ENCODE measurements at regions not wholly inside any gene's neighbourhood (a gene's known extent, or its start where the extent isn't known, plus 50 kb on each side); places are given as distances from the start of the nearest gene placed in this dataset.
"Not testable (repeated sequence)": the region's sequence is repeated elsewhere in the genome, so short reads cannot be mapped to it uniquely, and the experiment has no call there.

DNA sequence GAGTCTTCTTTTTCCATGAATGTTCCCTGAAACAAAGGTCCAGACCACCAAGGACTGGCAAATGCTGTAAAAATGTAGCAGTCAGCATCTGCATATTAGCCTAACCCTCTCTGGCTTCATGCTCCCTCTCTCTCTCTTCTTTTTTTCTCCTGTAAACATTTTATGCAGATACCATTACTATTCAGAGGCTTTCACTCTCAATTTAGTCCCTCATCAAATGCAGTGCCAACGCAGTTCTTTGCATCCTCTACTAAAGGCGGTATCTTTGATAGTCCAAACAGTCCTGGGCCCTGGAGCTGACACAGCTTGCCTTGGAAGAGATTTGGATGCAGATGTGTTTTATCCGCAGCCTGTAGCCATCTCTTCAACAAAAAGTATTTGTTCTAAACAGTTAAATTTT is 167.1 kb upstream of the MMS22L start:
- intact Hi-C loops (cut with micrococcal nuclease): no loop called here

GRCh38 chr6:97456070-97456469 is 173.1 kb upstream of the MMS22L start:
- intact Hi-C loops (cut with micrococcal nuclease): no loop called here

DNA sequence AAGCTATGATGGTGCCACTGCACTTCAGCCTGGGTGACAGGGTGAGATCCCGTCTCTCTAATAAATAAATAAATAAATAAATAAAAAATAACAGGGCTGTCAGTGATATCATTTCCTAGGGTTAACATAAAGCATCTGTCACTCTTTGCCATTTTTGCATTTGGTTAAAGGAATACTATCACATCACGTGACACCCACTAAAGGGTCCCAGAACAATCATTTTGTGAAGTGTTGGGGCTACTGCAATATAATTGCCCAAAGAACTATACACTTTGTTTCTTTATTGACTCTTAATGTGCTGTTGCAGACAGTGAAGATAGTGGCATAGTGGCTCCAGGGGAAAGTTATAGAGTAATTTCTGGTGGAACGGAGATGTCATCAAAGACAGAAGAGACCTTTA is 176.5 kb upstream of the MMS22L start:
- intact Hi-C loops (cut with micrococcal nuclease): no loop called here

- intact Hi-C loops (cut with micrococcal nuclease): no loop called here
Observed at GRCh38 chr6:97459986-97460385, 177.0 kb upstream of the MMS22L start.

GRCh38 chr6:97460394-97461080 is 177.5 kb upstream of the MMS22L start:
- intact Hi-C loops (cut with micrococcal nuclease): no loop called here

DNA sequence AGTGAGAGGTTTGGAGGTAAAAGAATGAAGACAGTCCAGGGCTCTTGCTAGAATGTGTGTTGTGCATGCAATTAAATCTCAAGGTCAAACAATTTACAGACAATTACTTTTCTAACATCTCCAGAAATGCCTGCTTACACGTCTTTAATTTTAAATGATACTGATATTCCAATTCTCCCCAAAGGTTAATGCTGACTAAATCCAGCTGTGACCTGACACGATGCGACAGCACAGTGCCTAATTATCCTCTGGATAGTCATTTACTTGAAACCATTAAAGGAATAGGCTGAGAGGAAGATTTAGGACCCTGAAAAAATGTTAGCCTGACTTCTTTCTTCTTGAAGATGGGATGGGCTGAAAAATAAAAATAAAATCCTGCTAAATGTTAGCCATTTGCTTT is 178.2 kb upstream of the MMS22L start:
- intact Hi-C loops (cut with micrococcal nuclease): no loop called here

DNA sequence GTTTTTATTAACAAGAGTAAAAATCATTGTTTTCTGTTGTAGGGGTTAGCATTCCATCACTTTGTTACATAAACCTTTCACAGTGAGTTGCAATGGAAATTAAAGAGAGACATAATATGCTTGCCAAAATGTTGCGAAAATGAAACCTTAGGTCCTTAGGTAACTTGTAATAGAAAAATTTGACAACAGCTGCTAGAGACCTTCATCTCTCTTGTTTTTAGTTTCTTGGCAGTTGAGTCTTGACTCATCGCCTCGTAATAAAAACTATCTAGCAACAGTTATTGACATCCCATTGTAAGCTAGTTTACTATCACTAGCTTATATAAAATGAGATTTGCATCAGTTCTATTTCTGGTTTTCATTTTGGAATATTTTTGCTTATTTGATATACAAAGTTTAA is 179.0 kb upstream of the MMS22L start:
- intact Hi-C loops (cut with micrococcal nuclease): no loop called here

DNA sequence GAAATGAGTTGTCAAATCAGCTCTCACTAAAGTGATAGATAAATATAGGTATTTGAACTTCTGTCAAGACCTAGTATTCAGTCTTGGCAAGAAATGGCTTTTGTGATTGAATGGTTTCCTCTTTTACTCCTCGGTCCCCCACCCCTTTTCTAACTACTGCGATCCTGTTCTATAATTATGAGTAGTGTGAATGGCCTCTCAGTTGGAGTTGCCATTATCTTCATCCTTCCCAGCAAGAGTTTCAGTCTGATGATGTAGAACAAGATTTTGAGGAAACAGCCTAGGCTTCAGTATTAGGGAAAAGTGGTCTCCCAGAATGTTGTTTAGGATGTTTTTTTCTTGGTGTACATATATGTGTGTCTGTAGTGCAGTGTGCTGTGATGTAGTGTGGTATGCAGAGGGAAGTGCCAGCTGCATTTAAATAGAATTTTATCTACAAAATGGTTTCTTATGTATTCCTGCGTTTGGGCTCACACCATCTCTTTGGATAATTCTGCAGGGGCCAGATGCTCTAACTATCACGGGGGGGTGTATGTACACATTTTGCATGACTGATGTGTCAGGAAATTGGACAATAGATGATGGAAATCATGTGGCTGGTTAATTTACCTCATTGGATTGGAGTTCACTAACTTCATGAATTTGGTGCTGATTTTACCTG is 180.1 kb upstream of the MMS22L start:
- intact Hi-C loops (cut with micrococcal nuclease): no loop called here

GRCh38 chr6:97465877-97466561 is 183.0 kb upstream of the MMS22L start:
- intact Hi-C loops (cut with micrococcal nuclease): no loop called here

- intact Hi-C loops (cut with micrococcal nuclease): no loop called here
Observed at GRCh38 chr6:97468981-97469380, 186.0 kb upstream of the MMS22L start.

- intact Hi-C loops (cut with micrococcal nuclease): no loop called here
Observed at GRCh38 chr6:97469451-97469850, 186.4 kb upstream of the MMS22L start.

GRCh38 chr6:97470322-97470721 is 187.3 kb upstream of the MMS22L start:
- intact Hi-C loops (cut with micrococcal nuclease): no loop called here

DNA sequence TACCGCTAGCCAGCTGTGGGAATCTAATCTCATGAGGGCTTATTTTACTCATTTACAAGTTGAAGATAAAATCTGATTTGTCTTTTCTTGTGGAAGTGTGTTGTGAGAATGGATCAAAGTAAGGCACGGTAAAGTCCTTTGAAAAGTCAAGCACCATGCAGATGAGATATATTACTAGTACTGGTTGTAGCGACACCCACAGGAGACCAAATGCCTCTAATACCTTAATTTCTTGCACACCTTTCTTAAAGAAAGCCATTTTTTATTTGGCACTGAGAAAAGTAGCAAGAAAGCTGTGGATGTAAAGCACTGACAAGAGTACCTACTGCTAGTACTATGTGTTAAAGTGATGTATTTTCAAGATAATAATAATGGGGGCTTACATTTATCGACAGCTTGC is 191.0 kb upstream of the MMS22L start:
- intact Hi-C loops (cut with micrococcal nuclease): no loop called here

- intact Hi-C loops (cut with micrococcal nuclease): loop anchor here (1.0 kb wide), 2 partner anchors 1347 to 1621 kb away; no protein-coding TSS in a partner anchor
Observed at GRCh38 chr6:97497713-97498331, 214.8 kb upstream of the MMS22L start.

DNA sequence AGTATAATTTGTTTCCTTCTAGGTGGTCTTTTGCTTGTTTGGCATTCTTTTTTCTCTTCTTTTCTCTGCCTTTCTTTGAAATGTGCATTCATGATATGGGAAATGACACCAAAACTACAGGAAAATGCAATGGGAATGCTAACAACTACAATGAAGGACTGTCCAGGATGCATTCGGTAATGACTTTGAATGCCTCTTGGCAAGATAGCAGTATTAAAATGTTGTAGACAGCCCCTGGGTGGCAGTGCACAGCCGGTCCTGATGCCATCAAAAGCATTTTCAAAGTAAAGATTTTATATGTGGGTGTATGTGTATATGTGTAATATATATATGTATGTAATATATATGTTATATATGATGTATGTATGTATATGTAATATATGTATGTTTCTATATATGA is 218.8 kb upstream of the MMS22L start:
- intact Hi-C loops (cut with micrococcal nuclease): no loop called here

DNA sequence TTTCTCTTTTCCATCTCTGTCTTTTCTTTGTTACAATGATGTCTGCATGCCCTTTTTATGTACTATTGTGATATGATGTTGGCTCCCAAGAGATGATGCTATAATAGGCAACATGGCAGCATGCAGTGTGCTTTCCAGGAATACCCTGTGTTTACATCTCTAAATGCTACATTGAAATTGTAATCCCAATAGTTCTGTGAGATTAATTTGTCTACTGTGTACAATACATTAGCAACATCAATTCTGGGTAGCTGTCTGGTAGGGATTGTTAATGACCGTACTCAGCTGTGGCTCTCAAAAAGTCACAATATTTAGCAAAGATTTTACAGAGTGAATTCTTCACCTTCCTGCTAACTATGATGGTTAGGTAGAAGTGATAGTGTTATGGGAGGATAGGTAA is 225.6 kb upstream of the MMS22L start:
- intact Hi-C loops (cut with micrococcal nuclease): no loop called here

DNA sequence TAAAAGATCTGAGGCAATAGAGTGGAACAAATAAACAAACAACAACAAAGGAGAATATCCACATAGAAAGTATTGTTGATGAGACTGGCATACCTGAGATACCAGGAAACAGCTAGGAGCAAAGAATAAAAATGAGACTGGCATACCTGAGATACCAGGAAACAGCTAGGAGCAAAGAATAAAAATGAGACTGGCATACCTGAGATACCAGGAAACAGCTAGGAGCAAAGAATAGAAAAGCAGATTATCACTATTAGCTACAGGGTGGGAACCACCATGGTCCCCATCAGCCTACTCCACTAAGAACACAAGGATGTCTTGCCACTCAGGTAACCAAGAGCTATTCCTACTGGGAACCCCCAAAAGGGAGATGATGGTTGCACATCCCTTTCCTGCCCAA is 230.2 kb upstream of the MMS22L start:
- intact Hi-C loops (cut with micrococcal nuclease): not testable (repeated sequence)

DNA sequence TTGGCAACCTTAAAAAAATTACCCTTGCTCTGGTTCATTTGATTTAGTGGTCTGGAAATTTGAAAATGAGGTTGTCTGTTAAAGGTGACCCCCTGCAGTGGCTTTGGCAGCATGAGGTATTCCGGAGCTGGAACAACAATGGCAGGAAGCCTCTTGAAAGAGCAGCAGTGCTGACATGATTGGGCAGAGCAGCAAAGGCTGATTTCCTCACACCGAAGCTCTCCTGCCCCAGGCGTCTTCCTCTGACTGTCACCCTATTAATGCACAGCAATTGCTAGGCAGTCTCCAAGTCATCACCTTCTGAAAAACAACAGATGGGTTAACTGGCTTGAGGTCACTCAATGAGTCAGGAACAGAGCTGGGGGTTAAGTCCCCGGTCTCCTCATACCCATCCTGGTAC is 241.8 kb upstream of the MMS22L start:
- intact Hi-C loops (cut with micrococcal nuclease): no loop called here

DNA sequence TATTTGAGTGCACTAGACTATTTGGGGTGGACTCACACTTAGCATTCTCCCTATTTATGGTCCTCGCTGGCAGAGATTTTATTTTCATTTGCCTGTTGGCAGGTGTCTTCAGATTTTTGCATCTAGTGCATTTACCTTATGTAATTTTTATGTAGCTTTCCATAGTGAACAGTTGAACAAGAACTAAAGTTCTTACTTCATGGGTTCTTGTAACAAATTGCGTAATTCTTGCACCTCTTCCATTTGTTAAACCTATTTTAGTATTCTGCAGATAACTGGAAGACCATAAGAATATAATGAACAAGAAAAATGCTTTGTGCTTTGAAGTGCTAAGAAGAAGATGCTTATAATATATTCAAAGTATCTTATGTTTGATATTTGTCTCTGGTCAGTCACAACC is 252.8 kb upstream of the MMS22L start:
- intact Hi-C loops (cut with micrococcal nuclease): no loop called here

DNA sequence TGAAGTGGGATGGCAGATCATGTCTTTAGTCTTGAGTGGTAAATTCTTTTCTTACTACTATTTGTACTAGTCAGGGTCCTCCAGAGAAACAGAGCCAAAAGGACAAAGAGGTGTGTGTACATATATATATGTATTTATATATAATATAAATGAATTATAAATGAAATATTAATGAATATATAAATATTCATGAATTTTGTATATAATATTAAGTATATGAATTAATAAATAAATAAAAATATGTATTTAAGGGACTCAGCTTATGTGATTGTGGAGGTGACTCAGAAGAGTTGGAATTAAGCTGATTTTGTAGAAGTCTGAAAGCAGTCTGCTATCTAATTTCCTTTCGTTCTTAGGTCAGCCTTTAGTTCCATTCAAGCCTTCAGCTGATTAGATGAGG is 265.3 kb upstream of the MMS22L start:
- intact Hi-C loops (cut with micrococcal nuclease): no loop called here

- intact Hi-C loops (cut with micrococcal nuclease): no loop called here
Observed at GRCh38 chr6:97557355-97557754, 274.3 kb upstream of the MMS22L start.

- intact Hi-C loops (cut with micrococcal nuclease): no loop called here
Observed at GRCh38 chr6:97563529-97563928, 280.5 kb upstream of the MMS22L start.

All from T-helper 2 cell treated with Interferon-gamma antibody and Interleukin-4, amounts not matched to agents 100 ng/mL and 5 ng/mL, for 36 hours (primary cell).